ENCODE measurements at regions not wholly inside any gene's neighbourhood (a gene's known extent, or its start where the extent isn't known, plus 50 kb on each side); places are given as distances from the start of the nearest gene placed in this dataset.

DNA sequence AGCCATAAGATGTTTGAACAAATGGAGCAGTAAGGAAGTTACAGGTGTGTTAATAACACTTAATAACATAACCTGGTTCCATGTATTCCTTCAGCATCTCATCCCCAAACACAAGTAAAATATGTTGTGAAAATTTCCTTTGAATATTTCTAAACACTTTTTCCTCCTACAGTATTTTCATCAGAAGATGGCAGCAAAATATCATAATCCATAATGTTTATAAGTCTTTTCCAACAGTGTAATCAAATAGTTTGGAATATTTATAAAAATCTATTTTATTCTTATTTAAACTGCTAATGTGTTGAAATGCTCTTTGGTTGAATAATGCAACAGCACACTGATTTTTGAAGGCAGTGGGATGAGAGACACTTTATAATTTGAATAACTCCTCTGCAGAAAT is 1020.5 kb downstream of the OTOL1 start:
- no peak for ATAC-seq
- ChIA-PET CTCF (no interaction called here), POLR2A (no interaction called here), RAD21 (ENCODE audit: low non-redundant PET in 1 of 2, low total read pairs in 2 of 2, uncharacterized antibody in 2 of 2, unreplicated experiment in 2 of 2) (no interaction called here)
- DNase-seq (ENCODE audit: low read depth, low spot score), result no peak
- H3K9me3 ChIP-seq (ENCODE audit: control insufficient read depth in 1 of 2, insufficient read depth in 1 of 2, low read depth in 1 of 2, low read length in 2 of 2), result no peaks in the 10 kb centered on the region
- intact Hi-C loops (cut with micrococcal nuclease), result no loop called here
- no peaks in the 10 kb centered on the region for H3K9me2 ChIP-seq (ENCODE audit: insufficient read depth)
- no peaks in the 10 kb centered on the region for H3K36me3 ChIP-seq (ENCODE audit: control insufficient read depth in 1 of 2, insufficient read depth in 2 of 2, low read length in 2 of 2)
- H4K20me1 ChIP-seq (ENCODE audit: insufficient read depth), result no peaks in the 10 kb centered on the region
- H3K4me1 ChIP-seq (ENCODE audit: control insufficient read depth in 1 of 2, insufficient read depth in 2 of 2, low read length in 2 of 2), result no peaks in the 10 kb centered on the region
- H3K4me2 ChIP-seq (ENCODE audit: low read length), result no peak overlapping the region
- peak; percentile 37; the same call in 1 of the 2 replicates for TF ChIP-seq RAD21 (IDR thresholded peaks at IDR 0.05; ENCODE audit: low read depth)
- TF ChIP-seq ELF1 (IDR thresholded peaks at IDR 0.05; ENCODE audit: borderline replicate concordance, low read depth), result no peak
- no peak for TF ChIP-seq EZH2 (IDR thresholded peaks at IDR 0.05)
- TF ChIP-seq EGR1 (IDR thresholded peaks at IDR 0.05; ENCODE audit: low read depth), result no peak
- TF ChIP-seq, protein P1, sequence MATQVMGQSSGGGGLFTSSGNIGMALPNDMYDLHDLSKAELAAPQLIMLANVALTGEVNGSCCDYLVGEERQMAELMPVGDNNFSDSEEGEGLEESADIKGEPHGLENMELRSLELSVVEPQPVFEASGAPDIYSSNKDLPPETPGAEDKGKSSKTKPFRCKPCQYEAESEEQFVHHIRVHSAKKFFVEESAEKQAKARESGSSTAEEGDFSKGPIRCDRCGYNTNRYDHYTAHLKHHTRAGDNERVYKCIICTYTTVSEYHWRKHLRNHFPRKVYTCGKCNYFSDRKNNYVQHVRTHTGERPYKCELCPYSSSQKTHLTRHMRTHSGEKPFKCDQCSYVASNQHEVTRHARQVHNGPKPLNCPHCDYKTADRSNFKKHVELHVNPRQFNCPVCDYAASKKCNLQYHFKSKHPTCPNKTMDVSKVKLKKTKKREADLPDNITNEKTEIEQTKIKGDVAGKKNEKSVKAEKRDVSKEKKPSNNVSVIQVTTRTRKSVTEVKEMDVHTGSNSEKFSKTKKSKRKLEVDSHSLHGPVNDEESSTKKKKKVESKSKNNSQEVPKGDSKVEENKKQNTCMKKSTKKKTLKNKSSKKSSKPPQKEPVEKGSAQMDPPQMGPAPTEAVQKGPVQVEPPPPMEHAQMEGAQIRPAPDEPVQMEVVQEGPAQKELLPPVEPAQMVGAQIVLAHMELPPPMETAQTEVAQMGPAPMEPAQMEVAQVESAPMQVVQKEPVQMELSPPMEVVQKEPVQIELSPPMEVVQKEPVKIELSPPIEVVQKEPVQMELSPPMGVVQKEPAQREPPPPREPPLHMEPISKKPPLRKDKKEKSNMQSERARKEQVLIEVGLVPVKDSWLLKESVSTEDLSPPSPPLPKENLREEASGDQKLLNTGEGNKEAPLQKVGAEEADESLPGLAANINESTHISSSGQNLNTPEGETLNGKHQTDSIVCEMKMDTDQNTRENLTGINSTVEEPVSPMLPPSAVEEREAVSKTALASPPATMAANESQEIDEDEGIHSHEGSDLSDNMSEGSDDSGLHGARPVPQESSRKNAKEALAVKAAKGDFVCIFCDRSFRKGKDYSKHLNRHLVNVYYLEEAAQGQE (IDR thresholded peaks at IDR 0.05; ENCODE audit: low read depth), result no peak
- TF ChIP-seq SIN3A (IDR thresholded peaks at IDR 0.05; ENCODE audit: low read depth), result no peak
- no peak for TF ChIP-seq SP1 (IDR thresholded peaks at IDR 0.05; ENCODE audit: low read depth)
- no peak for TF ChIP-seq CEBPB (IDR thresholded peaks at IDR 0.05; ENCODE audit: low read depth)
- H3K27ac ChIP-seq (ENCODE audit: low read depth, low read length), result no peak overlapping the region
- H3K4me3 ChIP-seq (replicated peaks in 1 of 2; ENCODE audit: low read depth in 1 of 2, low read length in 2 of 2), result no peak overlapping the region
- no peaks in the 10 kb centered on the region for H3K79me2 ChIP-seq (ENCODE audit: insufficient read depth, low read length)
- H3K9ac ChIP-seq (ENCODE audit: low read length), result no peak overlapping the region
- H3K27me3 ChIP-seq (ENCODE audit: insufficient read depth, low read length), result no peaks in the 10 kb centered on the region
- H2AFZ ChIP-seq (ENCODE audit: low read depth, low read length, poor library complexity, severe bottlenecking), result no peak overlapping the region
- BruUV-seq (replicated peaks), result no TSS peak

DNA sequence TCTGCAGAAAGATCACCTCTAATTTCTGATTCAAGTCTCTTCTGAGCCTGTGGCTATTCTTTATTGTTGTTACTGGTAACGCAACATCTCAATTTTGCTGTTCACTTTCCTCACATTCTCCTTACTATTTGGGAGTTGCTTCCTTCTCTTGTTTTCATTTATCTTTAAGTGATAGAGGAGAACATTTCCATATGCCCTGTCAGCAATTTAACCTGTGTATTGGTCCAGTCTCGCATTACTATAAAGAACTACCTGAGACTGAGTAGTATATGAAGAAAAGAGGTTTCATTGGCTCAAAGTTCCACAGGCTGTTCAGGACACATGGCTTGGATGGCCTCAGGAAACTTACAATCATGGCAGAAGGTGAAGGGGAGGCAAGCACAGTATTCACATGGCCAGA is 1025.1 kb downstream of the OTOL1 start:
- Histone ChIP-seq H3K27ac (ENCODE audit: low read depth, low read length) (no peak overlapping the region), H3K79me2 (ENCODE audit: insufficient read depth, low read length) (no peaks in the 10 kb centered on the region), H2AFZ (ENCODE audit: low read depth, low read length, poor library complexity, severe bottlenecking) (no peak overlapping the region), H3K9me3 (ENCODE audit: control insufficient read depth in 1 of 2, insufficient read depth in 1 of 2, low read depth in 1 of 2, low read length in 2 of 2) (no peaks in the 10 kb centered on the region), H3K9me2 (ENCODE audit: insufficient read depth) (no peaks in the 10 kb centered on the region), H4K20me1 (ENCODE audit: insufficient read depth) (no peaks in the 10 kb centered on the region), H3K4me2 (ENCODE audit: low read length) (no peak overlapping the region), H3K9ac (ENCODE audit: low read length) (no peak overlapping the region), H3K4me3 (replicated peaks in 1 of 2; ENCODE audit: low read depth in 1 of 2, low read length in 2 of 2) (no peak overlapping the region), H3K27me3 (ENCODE audit: insufficient read depth, low read length) (no peaks in the 10 kb centered on the region), H3K36me3 (ENCODE audit: control insufficient read depth in 1 of 2, insufficient read depth in 2 of 2, low read length in 2 of 2) (no peaks in the 10 kb centered on the region), H3K4me1 (ENCODE audit: control insufficient read depth in 1 of 2, insufficient read depth in 2 of 2, low read length in 2 of 2) (no peaks in the 10 kb centered on the region)
- no TSS peak for BruUV-seq (replicated peaks)
- no peak for ATAC-seq
- DNase-seq (ENCODE audit: low read depth, low spot score), result no peak
- RAD21 ChIA-PET (ENCODE audit: low non-redundant PET in 1 of 2, low total read pairs in 2 of 2, uncharacterized antibody in 2 of 2, unreplicated experiment in 2 of 2), result no interaction called here
- POLR2A ChIA-PET, result no interaction called here
- intact Hi-C loops (cut with micrococcal nuclease), result no loop called here
- CTCF ChIA-PET, result no interaction called here
- TF ChIP-seq TCF7L2 (IDR thresholded peaks at IDR 0.05; ENCODE audit: borderline replicate concordance, extremely low read depth, insufficient read depth, insufficient read length) (no peak), EZH2 (IDR thresholded peaks at IDR 0.05) (no peak), POLR2A (IDR thresholded peaks at IDR 0.05; ENCODE audit: borderline replicate concordance, extremely low read depth, insufficient read depth, insufficient read length) (no peak)
- TF ChIP-seq, protein P2, sequence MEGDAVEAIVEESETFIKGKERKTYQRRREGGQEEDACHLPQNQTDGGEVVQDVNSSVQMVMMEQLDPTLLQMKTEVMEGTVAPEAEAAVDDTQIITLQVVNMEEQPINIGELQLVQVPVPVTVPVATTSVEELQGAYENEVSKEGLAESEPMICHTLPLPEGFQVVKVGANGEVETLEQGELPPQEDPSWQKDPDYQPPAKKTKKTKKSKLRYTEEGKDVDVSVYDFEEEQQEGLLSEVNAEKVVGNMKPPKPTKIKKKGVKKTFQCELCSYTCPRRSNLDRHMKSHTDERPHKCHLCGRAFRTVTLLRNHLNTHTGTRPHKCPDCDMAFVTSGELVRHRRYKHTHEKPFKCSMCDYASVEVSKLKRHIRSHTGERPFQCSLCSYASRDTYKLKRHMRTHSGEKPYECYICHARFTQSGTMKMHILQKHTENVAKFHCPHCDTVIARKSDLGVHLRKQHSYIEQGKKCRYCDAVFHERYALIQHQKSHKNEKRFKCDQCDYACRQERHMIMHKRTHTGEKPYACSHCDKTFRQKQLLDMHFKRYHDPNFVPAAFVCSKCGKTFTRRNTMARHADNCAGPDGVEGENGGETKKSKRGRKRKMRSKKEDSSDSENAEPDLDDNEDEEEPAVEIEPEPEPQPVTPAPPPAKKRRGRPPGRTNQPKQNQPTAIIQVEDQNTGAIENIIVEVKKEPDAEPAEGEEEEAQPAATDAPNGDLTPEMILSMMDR (IDR thresholded peaks at IDR 0.05 in 2 of 3, conservative IDR thresholded peaks at IDR 0.05 in 1 of 3; ENCODE audit: borderline replicate concordance in 1 of 3, insufficient read depth in 1 of 3, low read depth in 2 of 3, low read length in 2 of 3), result no peak

Measured in HCT116 (cell line).